LNCAP (cell line): ENCODE measurements at regions not wholly inside any gene's neighbourhood (a gene's known extent, or its start where the extent isn't known, plus 50 kb on each side); places are given as distances from the start of the nearest gene placed in this dataset.

Source experiments
- CTCF ChIP-seq: fragments of 450-650 bp; IDR thresholded peaks from 2 replicates; pipeline ENCODE4 v1.5.1; 2017; ENCODE audit warnings: mild to moderate bottlenecking

GRCh38 chr14:38389681-38390080 lies 133.8 kb upstream of the CLEC14A start:
- no peak for TF ChIP-seq CTCF

GRCh38 chr14:38387821-38388220 lies 131.9 kb upstream of the CLEC14A start:
- TF ChIP-seq CTCF = no peak

- no peak for TF ChIP-seq CTCF
These were observed 129.9 kb upstream of the CLEC14A start for GRCh38 chr14:38385836-38386235.

- TF ChIP-seq CTCF = no peak
These were observed 129.4 kb upstream of the CLEC14A start for GRCh38 chr14:38385343-38385742.

- TF ChIP-seq CTCF = no peak
These were observed 128.8 kb upstream of the CLEC14A start for GRCh38 chr14:38384741-38385140.

GRCh38 chr14:38367922-38368321 lies 112.0 kb upstream of the CLEC14A start:
- no peak for TF ChIP-seq CTCF

- TF ChIP-seq CTCF = no peak
These were observed 110.5 kb upstream of the CLEC14A start for GRCh38 chr14:38366374-38366773.

- no peak for TF ChIP-seq CTCF
These were observed 107.3 kb upstream of the CLEC14A start for GRCh38 chr14:38363217-38363616.
